Skeletal muscle satellite cell (primary cell): ENCODE measurements at regions not wholly inside any gene's neighbourhood (a gene's known extent, or its start where the extent isn't known, plus 50 kb on each side); places are given as distances from the start of the nearest gene placed in this dataset.
A peak's percentile ranks its signal among the peaks of the same experiment; 100 is the strongest.
"Not testable (repeated sequence)": the region's sequence is repeated elsewhere in the genome, so short reads cannot be mapped to it uniquely, and the experiment has no call there.

Experiments used
- H3K27me3 ChIP-seq: 2 replicates; pipeline ENCODE4 v1.7.0; 2013; ENCODE audit warnings: low read length; ENCODE audit not compliant: control insufficient read depth, insufficient read depth
- H3K36me3 ChIP-seq: 2 replicates; pipeline ENCODE4 v1.7.0; 2013; ENCODE audit warnings: mild to moderate bottlenecking, control low read depth, low read length; ENCODE audit not compliant: insufficient read depth
- H3K4me1 ChIP-seq: 2 replicates; pipeline ENCODE4 v1.7.0; 2013; ENCODE audit warnings: low read length; ENCODE audit not compliant: control insufficient read depth, insufficient read depth
- H3K4me2 ChIP-seq: 2 replicates; pipeline ENCODE4 v1.7.0; 2013; ENCODE audit warnings: mild to moderate bottlenecking, low read length
- H3K4me3 ChIP-seq: 2 replicates; pipeline ENCODE4 v1.7.0; 2013; ENCODE audit warnings: low read length
- H3K9ac ChIP-seq: 2 replicates; pipeline ENCODE4 v1.7.0; 2013; ENCODE audit warnings: mild to moderate bottlenecking, low read depth, low read length, moderate library complexity
- H3K9me3 ChIP-seq: replicated peaks from 2 replicates; pipeline ENCODE4 v1.7.0; 2013; ENCODE audit warnings: mild to moderate bottlenecking, control low read depth, low read length

- Histone ChIP-seq H3K9ac (no peak overlapping the region), H3K4me3 (no peak overlapping the region), H3K4me2 (no peak overlapping the region), H3K27me3 (no peaks in the 10 kb centered on the region), H3K9me3 (no peaks in the 10 kb centered on the region), H3K4me1 (peaks cover 3% of the 10 kb centered on the region), H3K36me3 (no peaks in the 10 kb centered on the region)
These were observed 170.8 kb upstream of the BET1 start for GRCh38 chr7:94174956-94175355.

GRCh38 chr7:94176694-94177200, 172.6 kb upstream of the BET1 start:
- Histone ChIP-seq H3K27me3 (no peaks in the 10 kb centered on the region), H3K9me3 (no peaks in the 10 kb centered on the region), H3K36me3 (no peaks in the 10 kb centered on the region), H3K4me2 (no peak overlapping the region), H3K9ac (no peak overlapping the region), H3K4me3 (no peak overlapping the region), H3K4me1 (peaks cover 8% of the 10 kb centered on the region)

GRCh38 chr7:94177441-94177840, 173.3 kb upstream of the BET1 start:
- Histone ChIP-seq H3K4me2 (no peak overlapping the region), H3K27me3 (no peaks in the 10 kb centered on the region), H3K9me3 (no peaks in the 10 kb centered on the region), H3K36me3 (no peaks in the 10 kb centered on the region), H3K4me3 (no peak overlapping the region), H3K9ac (no peak overlapping the region), H3K4me1 (peaks cover 15% of the 10 kb centered on the region)

GRCh38 chr7:94178230-94178629, 174.1 kb upstream of the BET1 start:
- Histone ChIP-seq H3K9me3 (no peaks in the 10 kb centered on the region), H3K9ac (no peak overlapping the region), H3K36me3 (no peaks in the 10 kb centered on the region), H3K27me3 (no peaks in the 10 kb centered on the region), H3K4me2 (no peak overlapping the region), H3K4me1 (peaks cover 23% of the 10 kb centered on the region), H3K4me3 (no peak overlapping the region)

- Histone ChIP-seq H3K4me1 (peaks cover 32% of the 10 kb centered on the region), H3K4me2 (no peak overlapping the region), H3K4me3 (no peak overlapping the region), H3K9ac (no peak overlapping the region), H3K9me3 (no peaks in the 10 kb centered on the region), H3K27me3 (no peaks in the 10 kb centered on the region), H3K36me3 (no peaks in the 10 kb centered on the region)
These were observed 175.3 kb upstream of the BET1 start for GRCh38 chr7:94179466-94179865.

- peak overlapping the region; percentile 22 for H3K4me2 ChIP-seq
- H3K4me3 ChIP-seq = no peak overlapping the region
- no peaks in the 10 kb centered on the region for H3K36me3 ChIP-seq
- no peaks in the 10 kb centered on the region for H3K9me3 ChIP-seq
- peaks cover 32% of the 10 kb centered on the region for H3K4me1 ChIP-seq
- no peaks in the 10 kb centered on the region for H3K27me3 ChIP-seq
- peak overlapping the region; percentile 76 for H3K9ac ChIP-seq
These were observed 177.9 kb upstream of the BET1 start for GRCh38 chr7:94182066-94182465.

- H3K9me3 ChIP-seq = no peaks in the 10 kb centered on the region
- peak overlapping the region; percentile 76 for H3K9ac ChIP-seq
- H3K4me2 ChIP-seq = peak overlapping the region; percentile 55
- no peaks in the 10 kb centered on the region for H3K27me3 ChIP-seq
- no peaks in the 10 kb centered on the region for H3K36me3 ChIP-seq
- H3K4me3 ChIP-seq = no peak overlapping the region
- peaks cover 32% of the 10 kb centered on the region for H3K4me1 ChIP-seq
These were observed 178.6 kb upstream of the BET1 start for GRCh38 chr7:94182721-94183120.

GRCh38 chr7:94183289-94183749, 179.2 kb upstream of the BET1 start:
- Histone ChIP-seq H3K9me3 (no peaks in the 10 kb centered on the region), H3K27me3 (no peaks in the 10 kb centered on the region)

GRCh38 chr7:94183891-94184290, 179.7 kb upstream of the BET1 start:
- Histone ChIP-seq H3K4me2 (peak overlapping the region; percentile 17), H3K4me3 (no peak overlapping the region), H3K36me3 (no peaks in the 10 kb centered on the region), H3K27me3 (no peaks in the 10 kb centered on the region), H3K4me1 (peaks cover 36% of the 10 kb centered on the region), H3K9me3 (no peaks in the 10 kb centered on the region), H3K9ac (peak overlapping the region; percentile 78)

More at GRCh38 chr7:94183289-94183749, 179.2 kb upstream of the BET1 start:
- peak overlapping the region; percentile 78 for H3K9ac ChIP-seq
- no peak overlapping the region for H3K4me3 ChIP-seq
- peak overlapping the region; percentile 55 for H3K4me2 ChIP-seq
- no peaks in the 10 kb centered on the region for H3K36me3 ChIP-seq
- peaks cover 32% of the 10 kb centered on the region for H3K4me1 ChIP-seq

GRCh38 chr7:94188350-94188749, 184.2 kb upstream of the BET1 start:
- H3K9me3 ChIP-seq = no peaks in the 10 kb centered on the region
- H3K9ac ChIP-seq = no peak overlapping the region
- peaks cover 32% of the 10 kb centered on the region for H3K4me1 ChIP-seq
- no peaks in the 10 kb centered on the region for H3K36me3 ChIP-seq
- H3K27me3 ChIP-seq = no peaks in the 10 kb centered on the region
- H3K4me3 ChIP-seq = no peak overlapping the region
- H3K4me2 ChIP-seq = no peak overlapping the region

GRCh38 chr7:94190599-94191061, 186.5 kb upstream of the BET1 start:
- H3K9ac ChIP-seq = peak overlapping the region; percentile 4
- no peaks in the 10 kb centered on the region for H3K9me3 ChIP-seq

GRCh38 chr7:94194426-94194825, 190.3 kb upstream of the BET1 start:
- not testable (repeated sequence) for H3K9me3 ChIP-seq, H3K4me3 ChIP-seq, H3K4me2 ChIP-seq, H3K36me3 ChIP-seq, H3K27me3 ChIP-seq, H3K9ac ChIP-seq
- H3K4me1 ChIP-seq = peaks cover 20% of the 10 kb centered on the region

More at GRCh38 chr7:94190599-94191061, 186.5 kb upstream of the BET1 start:
- peaks cover 22% of the 10 kb centered on the region for H3K4me1 ChIP-seq
- no peaks in the 10 kb centered on the region for H3K36me3 ChIP-seq
- no peaks in the 10 kb centered on the region for H3K27me3 ChIP-seq
- H3K4me3 ChIP-seq = no peak overlapping the region
- no peak overlapping the region for H3K4me2 ChIP-seq
